ENCODE measurements at regions not wholly inside any gene's neighbourhood (a gene's known extent, or its start where the extent isn't known, plus 50 kb on each side); places are given as distances from the start of the nearest gene placed in this dataset.

DNA sequence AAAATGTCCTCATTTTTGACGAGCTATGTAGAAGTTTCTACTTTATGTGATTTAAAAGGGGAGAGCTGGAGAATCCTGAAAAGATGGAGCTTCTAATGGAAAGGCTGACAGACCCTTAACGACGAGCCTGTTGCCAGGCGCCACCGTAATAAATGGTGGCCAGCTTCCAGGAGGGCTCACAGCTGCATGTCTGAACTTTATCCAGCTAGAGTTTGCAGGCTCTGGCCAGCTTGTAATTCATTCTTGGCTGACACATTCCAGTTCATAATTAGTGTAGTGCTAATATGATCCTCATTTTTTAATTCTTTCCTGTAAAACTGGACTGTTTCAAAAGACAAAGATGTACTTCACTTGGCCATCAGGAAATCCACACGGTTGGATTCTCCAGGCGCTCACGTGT, 246.7 kb downstream of the GAS1 start:
- Histone ChIP-seq H3K9me3 (ENCODE audit: low read length) (no peaks in the 10 kb centered on the region), H3K27me3 (ENCODE audit: low read length) (no peaks in the 10 kb centered on the region), H4K20me1 (ENCODE audit: low read length) (no peaks in the 10 kb centered on the region), H3K79me2 (ENCODE audit: low read length) (no peaks in the 10 kb centered on the region), H3K9ac (ENCODE audit: low read length) (no peak overlapping the region), H3K4me3 (ENCODE audit: low read length) (no peak overlapping the region), H3K4me1 (ENCODE audit: insufficient read depth, low read length) (no peaks in the 10 kb centered on the region), H2AFZ (ENCODE audit: low read length) (no peak overlapping the region), H3K36me3 (ENCODE audit: low read depth, low read length) (no peaks in the 10 kb centered on the region), H3K4me2 (ENCODE audit: low read length) (no peak overlapping the region), H3K9me2 (replicated peaks; ENCODE audit: low read length) (no peaks in the 10 kb centered on the region), H3K27ac (ENCODE audit: low read length) (no peak overlapping the region), H3F3A (ENCODE audit: low read length, unreplicated experiment) (no peaks in the 10 kb centered on the region)
- ATAC-seq: no peak
- ChIA-PET CTCF (no interaction called here), POLR2A (ENCODE audit: unreplicated experiment) (no interaction called here)
- no TSS peak for BruUV-seq (replicated peaks)
- no peak for DNase-seq
- intact Hi-C loops (cut with micrococcal nuclease): no loop called here
- TF ChIP-seq, protein P1, sequence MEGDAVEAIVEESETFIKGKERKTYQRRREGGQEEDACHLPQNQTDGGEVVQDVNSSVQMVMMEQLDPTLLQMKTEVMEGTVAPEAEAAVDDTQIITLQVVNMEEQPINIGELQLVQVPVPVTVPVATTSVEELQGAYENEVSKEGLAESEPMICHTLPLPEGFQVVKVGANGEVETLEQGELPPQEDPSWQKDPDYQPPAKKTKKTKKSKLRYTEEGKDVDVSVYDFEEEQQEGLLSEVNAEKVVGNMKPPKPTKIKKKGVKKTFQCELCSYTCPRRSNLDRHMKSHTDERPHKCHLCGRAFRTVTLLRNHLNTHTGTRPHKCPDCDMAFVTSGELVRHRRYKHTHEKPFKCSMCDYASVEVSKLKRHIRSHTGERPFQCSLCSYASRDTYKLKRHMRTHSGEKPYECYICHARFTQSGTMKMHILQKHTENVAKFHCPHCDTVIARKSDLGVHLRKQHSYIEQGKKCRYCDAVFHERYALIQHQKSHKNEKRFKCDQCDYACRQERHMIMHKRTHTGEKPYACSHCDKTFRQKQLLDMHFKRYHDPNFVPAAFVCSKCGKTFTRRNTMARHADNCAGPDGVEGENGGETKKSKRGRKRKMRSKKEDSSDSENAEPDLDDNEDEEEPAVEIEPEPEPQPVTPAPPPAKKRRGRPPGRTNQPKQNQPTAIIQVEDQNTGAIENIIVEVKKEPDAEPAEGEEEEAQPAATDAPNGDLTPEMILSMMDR (conservative IDR thresholded peaks at IDR 0.05; ENCODE audit: low read depth, low read length): no peak
- TF ChIP-seq EZH2phosphoT487 (IDR thresholded peaks at IDR 0.05; ENCODE audit: borderline replicate concordance, low read length): no peak
- TF ChIP-seq EZH2 (IDR thresholded peaks at IDR 0.05; ENCODE audit: low read length, unreplicated experiment): no peak

DNA sequence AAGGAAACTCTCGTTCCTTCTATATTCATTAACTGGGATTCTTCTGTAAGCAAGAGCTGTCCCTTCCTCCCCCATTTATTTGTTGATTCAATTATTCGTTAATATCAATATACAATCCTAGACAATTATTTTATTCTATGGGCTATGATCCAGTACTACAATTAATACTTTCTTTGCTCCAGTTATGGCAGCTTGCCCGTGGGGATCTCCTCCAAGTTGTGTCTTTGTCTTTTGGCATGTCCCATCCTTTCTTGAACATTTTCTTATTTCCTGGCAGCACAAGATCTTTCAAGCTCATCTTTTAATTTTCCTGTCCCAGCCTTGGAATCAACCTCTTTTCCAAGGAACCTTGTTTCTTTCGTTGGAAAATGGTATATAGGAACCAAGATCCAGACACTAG, 249.3 kb downstream of the GAS1 start:
- Histone ChIP-seq H3K4me2 (ENCODE audit: low read length) (no peak overlapping the region), H4K20me1 (ENCODE audit: low read length) (no peaks in the 10 kb centered on the region), H3K9me2 (replicated peaks; ENCODE audit: low read length) (no peaks in the 10 kb centered on the region), H3K4me3 (ENCODE audit: low read length) (no peak overlapping the region), H3F3A (ENCODE audit: low read length, unreplicated experiment) (no peaks in the 10 kb centered on the region), H3K9me3 (ENCODE audit: low read length) (no peaks in the 10 kb centered on the region), H3K36me3 (ENCODE audit: low read depth, low read length) (no peaks in the 10 kb centered on the region), H3K27me3 (ENCODE audit: low read length) (no peaks in the 10 kb centered on the region), H3K27ac (ENCODE audit: low read length) (no peak overlapping the region), H3K4me1 (ENCODE audit: insufficient read depth, low read length) (no peaks in the 10 kb centered on the region), H3K79me2 (ENCODE audit: low read length) (no peaks in the 10 kb centered on the region), H3K9ac (ENCODE audit: low read length) (no peak overlapping the region), H2AFZ (ENCODE audit: low read length) (no peak overlapping the region)
- ATAC-seq (no peak), DNase-seq (no peak)
- no TSS peak for BruUV-seq (replicated peaks)
- ChIA-PET POLR2A (ENCODE audit: unreplicated experiment) (no interaction called here), CTCF (no interaction called here)
- intact Hi-C loops (cut with micrococcal nuclease): no loop called here
- TF ChIP-seq EZH2phosphoT487 (IDR thresholded peaks at IDR 0.05; ENCODE audit: borderline replicate concordance, low read length): no peak
- TF ChIP-seq, protein P1 (conservative IDR thresholded peaks at IDR 0.05; ENCODE audit: low read depth, low read length): no peak
- no peak for TF ChIP-seq EZH2 (IDR thresholded peaks at IDR 0.05; ENCODE audit: low read length, unreplicated experiment)

DNA sequence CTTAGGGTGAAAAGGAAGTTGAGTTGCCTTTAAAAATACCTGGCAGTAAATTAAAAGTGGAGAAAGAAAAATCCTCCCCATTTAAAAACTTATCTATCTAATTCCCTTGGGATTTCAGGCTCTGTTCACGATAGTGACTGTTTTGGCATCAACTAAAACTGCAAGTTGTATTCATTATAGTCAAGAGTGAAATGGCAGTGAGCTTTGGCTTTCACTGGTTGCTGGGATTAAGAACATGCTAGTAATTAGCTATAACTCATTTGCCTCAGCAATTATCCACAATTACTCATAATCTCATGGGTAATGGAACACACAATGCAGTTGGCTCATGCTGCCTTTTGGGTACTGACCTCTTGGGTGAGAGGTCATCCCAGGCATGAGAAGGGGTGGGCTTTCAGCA, 250.1 kb downstream of the GAS1 start:
- TF ChIP-seq, protein P1 (conservative IDR thresholded peaks at IDR 0.05; ENCODE audit: low read depth, low read length): no peak
- TF ChIP-seq EZH2phosphoT487 (IDR thresholded peaks at IDR 0.05; ENCODE audit: borderline replicate concordance, low read length) (no peak), EZH2 (IDR thresholded peaks at IDR 0.05; ENCODE audit: low read length, unreplicated experiment) (no peak)
- POLR2A ChIA-PET (ENCODE audit: unreplicated experiment): no interaction called here
- H3K27me3 ChIP-seq (ENCODE audit: low read length): no peaks in the 10 kb centered on the region

More for the DNA sequence above, 250.1 kb downstream of the GAS1 start:
- BruUV-seq (replicated peaks): no TSS peak
- no peak overlapping the region for H3K4me2 ChIP-seq (ENCODE audit: low read length)
- no peak overlapping the region for H3K9ac ChIP-seq (ENCODE audit: low read length)
- no peaks in the 10 kb centered on the region for H3F3A ChIP-seq (ENCODE audit: low read length, unreplicated experiment)
- H3K79me2 ChIP-seq (ENCODE audit: low read length): no peaks in the 10 kb centered on the region
- CTCF ChIA-PET: no interaction called here
- no peaks in the 10 kb centered on the region for H3K9me2 ChIP-seq (replicated peaks; ENCODE audit: low read length)
- H4K20me1 ChIP-seq (ENCODE audit: low read length): no peaks in the 10 kb centered on the region
- H3K36me3 ChIP-seq (ENCODE audit: low read depth, low read length): no peaks in the 10 kb centered on the region
- no peak overlapping the region for H3K4me3 ChIP-seq (ENCODE audit: low read length)
- intact Hi-C loops (cut with micrococcal nuclease): no loop called here
- H2AFZ ChIP-seq (ENCODE audit: low read length): no peak overlapping the region
- ATAC-seq (no peak), DNase-seq (no peak)
- no peaks in the 10 kb centered on the region for H3K4me1 ChIP-seq (ENCODE audit: insufficient read depth, low read length)
- H3K27ac ChIP-seq (ENCODE audit: low read length): no peak overlapping the region
- no peaks in the 10 kb centered on the region for H3K9me3 ChIP-seq (ENCODE audit: low read length)

Measured in PC-3 (cell line).